GM23338 (cell line): ENCODE measurements at regions not wholly inside any gene's neighbourhood (a gene's known extent, or its start where the extent isn't known, plus 50 kb on each side); places are given as distances from the start of the nearest gene placed in this dataset.

Experiments
- CREB1 ChIP-seq: fragments of 250-450 bp; sonication (Bioruptor Pico); IDR thresholded peaks from 2 replicates; pipeline ENCODE4 v1.5.0; 2020; ENCODE audit warnings: low read depth, mild to moderate bottlenecking, moderate library complexity
- CTCF ChIP-seq, 2 experiments: fragments of 200-600 bp in 1 of 2; sonication (generic) in 1 of 2; conservative IDR thresholded peaks; 2 replicates each; pipeline versions ENCODE4 v1.5.1 to v1.6.1; 2016 to 2017; ENCODE audit warnings: antibody characterized with exemption in 2 of 2, low read depth in 2 of 2, mild to moderate bottlenecking in 2 of 2, moderate library complexity in 1 of 2
- ETS1 ChIP-seq: IDR thresholded peaks from 2 replicates; pipeline ENCODE4 v1.6.1; 2016; ENCODE audit warnings: antibody characterized with exemption
- EZH2 ChIP-seq: fragments of 200-600 bp; sonication (generic); IDR thresholded peaks from one replicate; pipeline ENCODE4 v1.8.0; 2017; ENCODE audit warnings: antibody characterized with exemption, mild to moderate bottlenecking, low read depth; ENCODE audit not compliant: unreplicated experiment
- EZH2phosphoT487 ChIP-seq: fragments of 200-600 bp; sonication (generic); IDR thresholded peaks from one replicate; pipeline ENCODE4 v1.8.1; 2018; ENCODE audit warnings: antibody characterized with exemption; ENCODE audit not compliant: unreplicated experiment
- JUNB ChIP-seq: IDR thresholded peaks from one replicate; pipeline ENCODE4 v1.6.1; 2016; ENCODE audit warnings: antibody characterized with exemption; ENCODE audit not compliant: unreplicated experiment
- POLR2AphosphoS5 ChIP-seq: IDR thresholded peaks from 2 replicates; pipeline ENCODE4 v1.6.1; 2016; ENCODE audit warnings: antibody characterized with exemption, low read depth
- ZNF114 ChIP-seq: fragments of 250-450 bp; sonication (Bioruptor Pico); IDR thresholded peaks from 2 replicates; pipeline ENCODE4 v1.5.0; 2020; ENCODE audit warnings: mild to moderate bottlenecking, moderate library complexity
- ZNF462 ChIP-seq: fragments of 250-450 bp; sonication (Bioruptor Pico); IDR thresholded peaks from 2 replicates; pipeline ENCODE4 v1.5.0; 2020; ENCODE audit warnings: mild to moderate bottlenecking, moderate library complexity
- TF ChIP-seq, protein P1 (sequence below): IDR thresholded peaks from one replicate; pipeline ENCODE4 v1.6.1; 2018; ENCODE audit warnings: antibody characterized with exemption; ENCODE audit not compliant: unreplicated experiment

DNA sequence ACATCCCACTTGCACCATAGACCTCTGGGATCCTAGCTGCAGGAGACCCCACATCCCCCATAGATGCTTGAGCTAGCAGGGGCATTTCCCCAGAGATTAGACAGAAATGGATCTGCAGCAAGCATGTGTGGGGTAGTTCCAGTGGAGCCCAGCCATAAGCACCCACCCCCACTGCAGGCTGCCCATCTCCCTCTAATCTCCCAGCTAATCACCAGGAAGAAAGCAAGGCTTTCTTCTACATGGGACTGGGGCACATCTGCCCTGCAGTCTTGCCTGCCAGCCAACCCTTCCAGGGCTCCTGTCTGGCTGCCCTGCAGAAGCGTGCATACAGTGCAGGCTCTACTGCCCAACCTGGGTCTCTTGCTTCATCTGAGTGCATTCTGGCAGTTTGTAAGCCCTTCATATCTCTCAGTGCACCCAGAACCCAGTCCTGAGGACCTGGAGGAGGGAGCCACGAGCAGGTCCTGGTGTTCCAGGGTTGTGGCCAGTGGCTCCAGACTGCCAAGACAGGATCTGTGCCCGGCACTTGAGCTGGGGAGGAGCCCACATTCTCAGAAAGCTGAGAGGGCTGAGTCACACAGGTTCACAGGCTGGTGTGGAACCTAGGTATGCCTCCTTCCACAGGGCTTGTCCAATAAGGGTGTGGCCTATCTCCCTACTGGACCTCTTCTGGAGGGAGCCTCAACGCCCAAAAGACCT is 49.9 kb upstream of the IGSF11 start:
- no peak for TF ChIP-seq CTCF (conservative IDR thresholded peaks at IDR 0.05; ENCODE audit: low read depth in 2 of 2)
- TF ChIP-seq, protein P1, sequence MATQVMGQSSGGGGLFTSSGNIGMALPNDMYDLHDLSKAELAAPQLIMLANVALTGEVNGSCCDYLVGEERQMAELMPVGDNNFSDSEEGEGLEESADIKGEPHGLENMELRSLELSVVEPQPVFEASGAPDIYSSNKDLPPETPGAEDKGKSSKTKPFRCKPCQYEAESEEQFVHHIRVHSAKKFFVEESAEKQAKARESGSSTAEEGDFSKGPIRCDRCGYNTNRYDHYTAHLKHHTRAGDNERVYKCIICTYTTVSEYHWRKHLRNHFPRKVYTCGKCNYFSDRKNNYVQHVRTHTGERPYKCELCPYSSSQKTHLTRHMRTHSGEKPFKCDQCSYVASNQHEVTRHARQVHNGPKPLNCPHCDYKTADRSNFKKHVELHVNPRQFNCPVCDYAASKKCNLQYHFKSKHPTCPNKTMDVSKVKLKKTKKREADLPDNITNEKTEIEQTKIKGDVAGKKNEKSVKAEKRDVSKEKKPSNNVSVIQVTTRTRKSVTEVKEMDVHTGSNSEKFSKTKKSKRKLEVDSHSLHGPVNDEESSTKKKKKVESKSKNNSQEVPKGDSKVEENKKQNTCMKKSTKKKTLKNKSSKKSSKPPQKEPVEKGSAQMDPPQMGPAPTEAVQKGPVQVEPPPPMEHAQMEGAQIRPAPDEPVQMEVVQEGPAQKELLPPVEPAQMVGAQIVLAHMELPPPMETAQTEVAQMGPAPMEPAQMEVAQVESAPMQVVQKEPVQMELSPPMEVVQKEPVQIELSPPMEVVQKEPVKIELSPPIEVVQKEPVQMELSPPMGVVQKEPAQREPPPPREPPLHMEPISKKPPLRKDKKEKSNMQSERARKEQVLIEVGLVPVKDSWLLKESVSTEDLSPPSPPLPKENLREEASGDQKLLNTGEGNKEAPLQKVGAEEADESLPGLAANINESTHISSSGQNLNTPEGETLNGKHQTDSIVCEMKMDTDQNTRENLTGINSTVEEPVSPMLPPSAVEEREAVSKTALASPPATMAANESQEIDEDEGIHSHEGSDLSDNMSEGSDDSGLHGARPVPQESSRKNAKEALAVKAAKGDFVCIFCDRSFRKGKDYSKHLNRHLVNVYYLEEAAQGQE = no peak
- no peak for TF ChIP-seq ETS1
- no peak for TF ChIP-seq EZH2phosphoT487
- no peak for TF ChIP-seq ZNF462 (CRISPR knock-in tag)
- TF ChIP-seq POLR2AphosphoS5 = no peak
- no peak for TF ChIP-seq CREB1 (CRISPR knock-in tag)
- no peak for TF ChIP-seq EZH2
- TF ChIP-seq JUNB = no peak
- TF ChIP-seq ZNF114 (CRISPR knock-in tag) = no peak
